Panc1 (cell line): ENCODE measurements at regions not wholly inside any gene's neighbourhood (a gene's known extent, or its start where the extent isn't known, plus 50 kb on each side); places are given as distances from the start of the nearest gene placed in this dataset.

Source experiments
- ATAC-seq: fragments of 200-7000 bp; cut with Tn5 transposase; 2 replicates; pipeline ENCODE4 v1.9.1; 2020; ENCODE audit warnings: mild to moderate bottlenecking, moderate library complexity
- BruUV-seq: library from RNA; stranded (reverse); fragments of 400-500 nt; replicated peaks from 2 replicates; lab custom pipeline; 2021; lab: Mats Ljungman, UMichigan
- CTCF ChIA-PET: fragments of 300-600 bp; sonication (Branson Sonifier 250); formaldehyde crosslinking; loops from one replicate; lab custom pipeline; 2022; ENCODE audit warnings: antibody characterized with exemption; lab: Charles Lee
- POLR2A ChIA-PET: fragments of 300-600 bp; sonication (Branson Sonifier 250); formaldehyde crosslinking; loops from one replicate; lab custom pipeline; 2022; ENCODE audit warnings: antibody characterized with exemption; lab: Charles Lee
- DNase-seq: peaks from one replicate; pipeline ENCODE4 v3.0.0-alpha.2; 2010; ENCODE audit warnings: low read depth, low spot score
- H3K27ac ChIP-seq: 2 replicates; pipeline ENCODE4 v1.5.1; 2011; ENCODE audit warnings: mild to moderate bottlenecking, low read length, inconsistent platforms
- H3K27me3 ChIP-seq: fragments of 200-500 bp; sonication (Bioruptor generic); 2 replicates; pipeline ENCODE4 v1.6.0; 2014; ENCODE audit warnings: low read length, inconsistent platforms; ENCODE audit not compliant: control insufficient read depth, insufficient read depth
- H3K36me3 ChIP-seq: fragments of 200-500 bp; sonication (Bioruptor generic); 2 replicates; pipeline ENCODE4 v1.5.1; 2014; ENCODE audit warnings: inconsistent platforms, mild to moderate bottlenecking, low read length, moderate library complexity; ENCODE audit not compliant: control insufficient read depth, insufficient read depth
- H3K4me1 ChIP-seq: 2 replicates; pipeline ENCODE4 v1.5.1; 2011; ENCODE audit warnings: inconsistent platforms, mild to moderate bottlenecking, low read length, moderate library complexity; ENCODE audit not compliant: control insufficient read depth, insufficient read depth
- H3K4me3 ChIP-seq, 2 experiments: 2 replicates each; pipeline ENCODE4 v1.5.1; 2011 to 2012; ENCODE audit warnings: low read depth in 2 of 2, low read length in 2 of 2, mild to moderate bottlenecking in 2 of 2, inconsistent platforms in 1 of 2, moderate library complexity in 1 of 2
- H3K9me3 ChIP-seq: fragments of 200-500 bp; sonication (Bioruptor generic); 2 replicates; pipeline ENCODE4 v1.5.1; 2014; ENCODE audit warnings: low read depth, mild to moderate bottlenecking, inconsistent platforms, low read length, moderate library complexity; ENCODE audit not compliant: control insufficient read depth, insufficient read depth
- CTCF ChIP-seq: fragments of 450-650 bp; IDR thresholded peaks from 2 replicates; pipeline ENCODE4 v1.5.1; 2017; ENCODE audit warnings: mild to moderate bottlenecking
- POLR2AphosphoS5 ChIP-seq: IDR thresholded peaks from 2 replicates; pipeline ENCODE4 v1.6.1; 2012; ENCODE audit warnings: mild to moderate bottlenecking, low read depth, low read length, moderate library complexity
- REST ChIP-seq, 2 experiments: IDR thresholded peaks; 2 replicates each; pipeline ENCODE4 v1.6.1; 2011 to 2012; ENCODE audit warnings: low read depth in 2 of 2, control low read depth in 1 of 2, low read length in 1 of 2, mild to moderate bottlenecking in 1 of 2, moderate library complexity in 1 of 2; ENCODE audit not compliant: insufficient read depth in 1 of 2
- SIN3A ChIP-seq: IDR thresholded peaks from 2 replicates; pipeline ENCODE4 v1.6.1; 2012; ENCODE audit warnings: low read depth, mild to moderate bottlenecking, low read length, moderate library complexity, borderline replicate concordance; ENCODE audit not compliant: insufficient read depth
- TCF7L2 ChIP-seq: IDR thresholded peaks from 2 replicates; pipeline ENCODE4 v1.6.1; 2011; ENCODE audit warnings: mild to moderate bottlenecking, low read depth, low read length, inconsistent platforms
- in situ Hi-C: cut with HindIII; loops from 2 replicates; pipeline ENCODE4 v1.10.0; 2016; ENCODE audit warnings: low sequenced_read_pairs, low pct_unique_long_range_greater_than_20kb
- intact Hi-C: fragments of 100-400 bp; cut with micrococcal nuclease; formaldehyde crosslinking; loops from one replicate; pipeline ENCODE4 v1.10.0; 2022; ENCODE audit not compliant: unreplicated experiment

- POLR2A ChIA-PET = no interaction called here
- no peaks in the 10 kb centered on the region for H3K36me3 ChIP-seq
- intact Hi-C loops = no loop called here
- ATAC-seq (no peak), DNase-seq (no peak)
- no TSS peak for BruUV-seq
- no peaks in the 10 kb centered on the region for H3K4me1 ChIP-seq
- CTCF ChIA-PET = no interaction called here
- H3K9me3 ChIP-seq = no peaks in the 10 kb centered on the region
- H3K27ac ChIP-seq = no peak overlapping the region
- in situ Hi-C loops = no loop called here
- TF ChIP-seq POLR2AphosphoS5 (no peak), REST (IDR thresholded peaks at IDR 0.05; ENCODE audit: insufficient read depth in 1 of 2, low read depth in 2 of 2, low read length in 1 of 2) (no peak), SIN3A (no peak), TCF7L2 (no peak), CTCF (no peak)
- H3K27me3 ChIP-seq = no peaks in the 10 kb centered on the region
- no peak overlapping the region for H3K4me3 ChIP-seq
Measured at GRCh38 chr2:7190587-7191324, 273.5 kb downstream of the RNF144A start.

GRCh38 chr2:7191932-7192331 lies 274.7 kb downstream of the RNF144A start:
- no peak for ATAC-seq
- Histone ChIP-seq H3K36me3 (no peaks in the 10 kb centered on the region), H3K9me3 (no peaks in the 10 kb centered on the region), H3K4me1 (no peaks in the 10 kb centered on the region), H3K4me3 (no peak overlapping the region), H3K27me3 (no peaks in the 10 kb centered on the region), H3K27ac (no peak overlapping the region)
- no peak for DNase-seq
- ChIA-PET CTCF (no interaction called here), POLR2A (no interaction called here)
- no TSS peak for BruUV-seq
- no peak for TF ChIP-seq REST (IDR thresholded peaks at IDR 0.05; ENCODE audit: insufficient read depth in 1 of 2, low read depth in 2 of 2, low read length in 1 of 2)
- TF ChIP-seq SIN3A = no peak
- no peak for TF ChIP-seq CTCF
- TF ChIP-seq POLR2AphosphoS5 = no peak
- TF ChIP-seq TCF7L2 = no peak
- in situ Hi-C loops = no loop called here
- intact Hi-C loops = no loop called here
